Thyroid gland (tissue), 4 donors: ENCODE measurements at regions not wholly inside any gene's neighbourhood (a gene's known extent, or its start where the extent isn't known, plus 50 kb on each side); places are given as distances from the start of the nearest gene placed in this dataset.

Experiments
- POLR2A ChIP-seq, 2 donors: fragments of 450-650 bp; IDR thresholded peaks; one replicate each; pipeline ENCODE4 v1.6.1; 2017; ENCODE audit warnings: antibody characterized with exemption in 2 of 2, mild to moderate bottlenecking in 2 of 2, moderate library complexity in 1 of 2
- TF ChIP-seq, protein P1 (sequence below), 6 experiments: fragments of 200-600 bp in 3 of 6; fragments of 450-650 bp in 3 of 6; sonication (generic) in 3 of 6; IDR thresholded peaks; one replicate each; pipeline ENCODE4 v1.5.1; 2016 to 2019; ENCODE audit warnings: antibody characterized with exemption in 6 of 6, mild to moderate bottlenecking in 2 of 6, inconsistent platforms in 1 of 6, moderate library complexity in 1 of 6

GRCh38 chrX:65588795-65589194 is 54.2 kb upstream of the LAS1L start:
- TF ChIP-seq, protein P1, sequence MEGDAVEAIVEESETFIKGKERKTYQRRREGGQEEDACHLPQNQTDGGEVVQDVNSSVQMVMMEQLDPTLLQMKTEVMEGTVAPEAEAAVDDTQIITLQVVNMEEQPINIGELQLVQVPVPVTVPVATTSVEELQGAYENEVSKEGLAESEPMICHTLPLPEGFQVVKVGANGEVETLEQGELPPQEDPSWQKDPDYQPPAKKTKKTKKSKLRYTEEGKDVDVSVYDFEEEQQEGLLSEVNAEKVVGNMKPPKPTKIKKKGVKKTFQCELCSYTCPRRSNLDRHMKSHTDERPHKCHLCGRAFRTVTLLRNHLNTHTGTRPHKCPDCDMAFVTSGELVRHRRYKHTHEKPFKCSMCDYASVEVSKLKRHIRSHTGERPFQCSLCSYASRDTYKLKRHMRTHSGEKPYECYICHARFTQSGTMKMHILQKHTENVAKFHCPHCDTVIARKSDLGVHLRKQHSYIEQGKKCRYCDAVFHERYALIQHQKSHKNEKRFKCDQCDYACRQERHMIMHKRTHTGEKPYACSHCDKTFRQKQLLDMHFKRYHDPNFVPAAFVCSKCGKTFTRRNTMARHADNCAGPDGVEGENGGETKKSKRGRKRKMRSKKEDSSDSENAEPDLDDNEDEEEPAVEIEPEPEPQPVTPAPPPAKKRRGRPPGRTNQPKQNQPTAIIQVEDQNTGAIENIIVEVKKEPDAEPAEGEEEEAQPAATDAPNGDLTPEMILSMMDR (IDR thresholded peaks at IDR 0.05) = no peak
- no peak for TF ChIP-seq POLR2A (IDR thresholded peaks at IDR 0.05)
